ENCODE measurements at regions not wholly inside any gene's neighbourhood (a gene's known extent, or its start where the extent isn't known, plus 50 kb on each side); places are given as distances from the start of the nearest gene placed in this dataset.

DNA sequence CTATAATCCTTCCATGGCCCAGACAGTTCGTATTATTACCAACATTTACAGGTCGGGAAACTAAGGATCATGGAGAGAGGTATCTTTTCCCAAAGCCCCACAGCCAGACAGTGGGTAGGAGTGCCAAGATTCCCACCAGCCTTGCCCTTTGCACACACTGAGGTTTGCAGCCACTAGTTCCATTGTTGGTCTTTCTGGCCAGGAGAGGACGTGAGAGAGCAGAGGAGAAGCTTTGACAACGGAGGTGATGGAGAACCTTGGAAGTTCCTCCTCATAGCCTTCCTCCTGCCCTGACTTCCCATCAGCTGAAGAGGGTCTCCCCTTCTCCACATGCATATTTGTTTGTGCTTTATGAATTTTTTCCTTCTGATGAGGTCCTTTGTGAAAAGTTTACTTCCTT is 50.5 kb upstream of the PLCL2 start:
- H3K4me1 ChIP-seq (ENCODE audit: control insufficient read depth, low read depth, low read length), result peaks cover 11% of the 10 kb centered on the region
- H3K27ac ChIP-seq (ENCODE audit: low read length), result no peak overlapping the region
- no peaks in the 10 kb centered on the region for H3K9me3 ChIP-seq (ENCODE audit: control insufficient read depth, low read depth, low read length)
- H3K36me3 ChIP-seq (ENCODE audit: control insufficient read depth, low read depth, low read length), result no peaks in the 10 kb centered on the region
- H3K27me3 ChIP-seq (ENCODE audit: control insufficient read depth, insufficient read depth, low read length), result no peaks in the 10 kb centered on the region
- H3K9ac ChIP-seq (ENCODE audit: low read length), result no peak overlapping the region
- no peak overlapping the region for H3K4me3 ChIP-seq (ENCODE audit: low read length)

DNA sequence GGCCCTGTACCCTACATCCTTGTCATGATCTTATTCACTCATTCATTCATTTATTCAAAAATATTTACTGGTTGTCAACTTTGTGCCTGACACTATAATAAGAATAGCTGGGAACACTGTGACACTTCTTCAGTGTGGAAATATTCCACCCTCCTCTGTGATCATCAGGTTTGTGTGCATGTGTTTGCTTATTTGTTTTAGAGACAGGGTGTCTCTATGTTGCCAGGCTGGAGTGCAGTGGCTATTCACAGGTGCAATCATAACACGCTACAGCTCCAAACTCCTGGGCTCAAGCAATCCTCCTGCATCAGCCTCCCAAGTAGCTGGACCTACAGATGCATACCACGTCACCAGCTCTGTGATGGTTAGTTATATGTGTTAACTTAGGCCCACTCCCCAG is 50.0 kb upstream of the PLCL2 start:
- Histone ChIP-seq H3K9ac (ENCODE audit: low read length) (no peak overlapping the region), H3K4me1 (ENCODE audit: control insufficient read depth, low read depth, low read length) (peaks cover 11% of the 10 kb centered on the region), H3K9me3 (ENCODE audit: control insufficient read depth, low read depth, low read length) (no peaks in the 10 kb centered on the region), H3K27me3 (ENCODE audit: control insufficient read depth, insufficient read depth, low read length) (no peaks in the 10 kb centered on the region), H3K36me3 (ENCODE audit: control insufficient read depth, low read depth, low read length) (no peaks in the 10 kb centered on the region), H3K27ac (ENCODE audit: low read length) (no peak overlapping the region), H3K4me3 (ENCODE audit: low read length) (no peak overlapping the region)
